ENCODE measurements at regions not wholly inside any gene's neighbourhood (a gene's known extent, or its start where the extent isn't known, plus 50 kb on each side); places are given as distances from the start of the nearest gene placed in this dataset.
"Not testable (repeated sequence)": the region's sequence is repeated elsewhere in the genome, so short reads cannot be mapped to it uniquely, and the experiment has no call there.

- H3K4ac ChIP-seq (ENCODE audit: low read depth in 1 of 2, low read length in 2 of 2); H2BK5ac ChIP-seq (ENCODE audit: low read depth, low read length, poor library complexity, severe bottlenecking); H3K23ac ChIP-seq (ENCODE audit: low read length in 2 of 2); H3K4me3 ChIP-seq (ENCODE audit: insufficient read depth in 1 of 2, low read depth in 1 of 2, low read length in 2 of 2); H3K18ac ChIP-seq (ENCODE audit: low read depth in 1 of 2, low read length in 2 of 2); H3K27me3 ChIP-seq (ENCODE audit: control insufficient read depth in 1 of 2, insufficient read depth in 1 of 2, low read length in 2 of 2); H3K14ac ChIP-seq (ENCODE audit: low read length in 2 of 2); H3K9me3 ChIP-seq (ENCODE audit: control insufficient read depth, low read length); DNase-seq; H4K91ac ChIP-seq (ENCODE audit: low read length); H3K9ac ChIP-seq (ENCODE audit: low read length); H3K4me2 ChIP-seq (ENCODE audit: low read length, poor library complexity, severe bottlenecking); H2BK120ac ChIP-seq (ENCODE audit: low read depth, low read length); H2AFZ ChIP-seq (ENCODE audit: low read depth, low read length); H2BK12ac ChIP-seq (ENCODE audit: low read length in 2 of 2); H2BK15ac ChIP-seq (ENCODE audit: low read depth, poor library complexity, severe bottlenecking): not testable (repeated sequence)
- Histone ChIP-seq H4K8ac (ENCODE audit: low read length) (peak overlapping the region; percentile 71), H3K27ac (ENCODE audit: low read length, poor library complexity, severe bottlenecking) (peak overlapping the region; percentile 98), H3K4me1 (ENCODE audit: control insufficient read depth, insufficient read depth, low read depth, low read length) (peaks cover 20% of the 10 kb centered on the region), H2AK5ac (ENCODE audit: low read length, severe bottlenecking) (peak overlapping the region; percentile 85), H3K79me1 (replicated peaks; ENCODE audit: low read length, poor library complexity, severe bottlenecking) (peaks cover 22% of the 10 kb centered on the region), H3K36me3 (ENCODE audit: control insufficient read depth in 1 of 2, insufficient read depth in 2 of 2, low read depth in 1 of 2, low read length in 2 of 2) (peaks cover 3 to 12% of the 10 kb centered on the region in 2 experiments)
- 78% methylated on average over 4 of the region's 4 CpGs for WGBS
Observed at GRCh38 chr20:19879874-19880255, 121.8 kb downstream of the RIN2 start.

DNA sequence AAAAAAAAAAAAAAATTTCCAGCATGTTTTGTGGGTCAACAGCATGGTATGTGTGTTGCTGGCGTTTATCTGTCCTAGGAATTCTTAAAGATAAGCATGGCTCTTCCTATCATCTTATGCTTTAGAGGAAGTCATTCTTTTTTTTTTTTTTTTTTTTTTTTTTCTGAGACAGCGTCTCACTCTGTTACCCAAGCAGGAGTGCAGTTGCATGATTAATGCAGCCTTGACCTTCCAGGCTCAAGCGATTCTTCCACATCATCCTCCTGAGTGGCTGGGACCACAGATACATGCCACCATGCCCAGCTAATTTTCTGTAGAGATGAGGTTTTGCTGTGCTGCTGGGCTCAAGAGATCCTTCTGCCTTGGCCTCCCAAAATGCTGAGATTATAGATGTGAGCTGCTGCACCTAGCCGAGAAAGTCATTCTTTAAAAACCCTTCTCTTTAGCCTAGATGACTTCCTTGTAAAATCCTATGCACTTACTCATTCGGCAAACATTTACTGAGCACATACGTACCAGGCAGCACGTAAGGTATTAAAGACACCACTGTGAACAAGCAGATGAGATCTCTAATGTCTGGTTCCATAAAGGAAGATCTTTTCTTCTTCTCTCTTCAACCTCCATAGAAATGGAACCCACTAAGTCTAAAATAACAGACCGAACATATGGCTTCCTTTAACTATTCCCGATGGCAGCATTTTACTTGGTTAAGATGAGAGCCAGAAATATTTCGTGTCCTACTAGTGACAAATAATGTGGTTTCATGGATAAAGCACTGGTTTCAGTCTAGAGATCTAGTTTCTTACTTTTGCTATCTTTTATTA lies 122.4 kb downstream of the RIN2 start:
- peak overlapping the region; percentile 98 for H3K27ac ChIP-seq (ENCODE audit: low read length, poor library complexity, severe bottlenecking)
- peak overlapping the region; percentile 44 for H3K4me2 ChIP-seq (ENCODE audit: low read length, poor library complexity, severe bottlenecking)
- peak overlapping the region; percentile 85 for H2AK5ac ChIP-seq (ENCODE audit: low read length, severe bottlenecking)
- peak overlapping the region; percentile 92 for H4K8ac ChIP-seq (ENCODE audit: low read length)
- H2BK5ac ChIP-seq (ENCODE audit: low read depth, low read length, poor library complexity, severe bottlenecking): peak overlapping the region; percentile 53
- no peak overlapping the region for H3K9ac ChIP-seq (ENCODE audit: low read length)
- H4K91ac ChIP-seq (ENCODE audit: low read length): no peak overlapping the region
- H3K36me3 ChIP-seq (ENCODE audit: control insufficient read depth in 1 of 2, insufficient read depth in 2 of 2, low read depth in 1 of 2, low read length in 2 of 2): peaks cover 3 to 12% of the 10 kb centered on the region in 2 experiments
- H3K18ac ChIP-seq (ENCODE audit: low read depth in 1 of 2, low read length in 2 of 2): peak overlapping the region; percentile 66 to 69
- H2BK15ac ChIP-seq (ENCODE audit: low read depth, poor library complexity, severe bottlenecking): no peak overlapping the region
- H3K4me3 ChIP-seq (ENCODE audit: insufficient read depth in 1 of 2, low read depth in 1 of 2, low read length in 2 of 2): no peak overlapping the region
- H3K4ac ChIP-seq (ENCODE audit: low read depth in 1 of 2, low read length in 2 of 2): peak overlapping the region in 1 of 2 experiments; percentile 40
- no peaks in the 10 kb centered on the region for H3K9me3 ChIP-seq (ENCODE audit: control insufficient read depth, low read length)
- no peaks in the 10 kb centered on the region for H3K27me3 ChIP-seq (ENCODE audit: control insufficient read depth in 1 of 2, insufficient read depth in 1 of 2, low read length in 2 of 2)
- no peak overlapping the region for H3K14ac ChIP-seq (ENCODE audit: low read length in 2 of 2)
- H3K79me1 ChIP-seq (replicated peaks; ENCODE audit: low read length, poor library complexity, severe bottlenecking): peaks cover 23% of the 10 kb centered on the region
- WGBS: 2% methylated on average over 5 of the region's 10 CpGs
- H3K4me1 ChIP-seq (ENCODE audit: control insufficient read depth, insufficient read depth, low read depth, low read length): peaks cover 21% of the 10 kb centered on the region
- peak overlapping the region in 1 of 2 experiments; percentile 96 for H2BK12ac ChIP-seq (ENCODE audit: low read length in 2 of 2)
- H3K23ac ChIP-seq (ENCODE audit: low read length in 2 of 2): no peak overlapping the region
- DNase-seq: peak; percentile 92
- no peak overlapping the region for H2AFZ ChIP-seq (ENCODE audit: low read depth, low read length)
- H2BK120ac ChIP-seq (ENCODE audit: low read depth, low read length): no peak overlapping the region

DNA sequence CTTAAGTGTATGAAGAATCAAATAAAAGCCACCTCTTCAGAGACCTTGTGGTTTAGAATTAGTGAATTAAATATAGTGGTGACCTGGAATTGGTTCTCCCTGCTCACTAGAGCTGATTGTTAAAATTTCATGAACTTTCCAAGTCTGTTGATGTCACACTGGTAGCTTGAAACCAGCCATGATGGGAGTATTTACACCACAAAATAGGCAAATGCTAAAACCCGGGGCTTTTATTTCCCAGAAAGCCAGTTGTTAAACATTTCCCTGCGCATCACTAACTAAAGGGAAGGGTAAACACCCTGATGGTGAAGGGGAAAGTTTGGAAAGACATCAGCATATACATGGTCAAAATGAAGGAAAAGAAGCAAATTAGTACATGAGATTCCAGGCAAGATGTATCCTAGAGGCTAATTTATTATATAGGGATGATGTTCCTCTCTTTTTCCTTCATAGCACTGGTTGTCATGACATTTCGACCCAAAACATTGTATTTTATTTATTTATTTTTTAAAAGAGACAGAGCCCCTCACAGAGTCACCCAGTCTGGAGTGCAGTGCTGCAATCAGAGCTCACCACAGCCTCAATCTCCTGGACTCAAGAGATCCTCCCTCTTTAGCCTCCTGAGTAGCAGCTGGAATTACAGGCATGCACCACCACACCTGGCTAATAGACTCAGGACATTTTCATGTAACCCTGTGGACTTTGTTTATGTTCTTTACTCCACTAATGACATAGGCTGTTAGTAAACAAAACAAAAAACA lies 123.2 kb downstream of the RIN2 start:
- H3K14ac ChIP-seq (ENCODE audit: low read length in 2 of 2): no peak overlapping the region
- H3K4me2 ChIP-seq (ENCODE audit: low read length, poor library complexity, severe bottlenecking): no peak overlapping the region
- peak; percentile 54 for DNase-seq
- no peak overlapping the region for H3K4me3 ChIP-seq (ENCODE audit: insufficient read depth in 1 of 2, low read depth in 1 of 2, low read length in 2 of 2)
- H2AK5ac ChIP-seq (ENCODE audit: low read length, severe bottlenecking): peak overlapping the region; percentile 98
- H2BK120ac ChIP-seq (ENCODE audit: low read depth, low read length): no peak overlapping the region
- peak overlapping the region; percentile 53 for H2BK5ac ChIP-seq (ENCODE audit: low read depth, low read length, poor library complexity, severe bottlenecking)
- peaks cover 3 to 12% of the 10 kb centered on the region in 2 experiments for H3K36me3 ChIP-seq (ENCODE audit: control insufficient read depth in 1 of 2, insufficient read depth in 2 of 2, low read depth in 1 of 2, low read length in 2 of 2)
- peaks cover 27% of the 10 kb centered on the region for H3K79me1 ChIP-seq (replicated peaks; ENCODE audit: low read length, poor library complexity, severe bottlenecking)
- no peak overlapping the region for H2AFZ ChIP-seq (ENCODE audit: low read depth, low read length)
- H2BK15ac ChIP-seq (ENCODE audit: low read depth, poor library complexity, severe bottlenecking): no peak overlapping the region
- peak overlapping the region in 1 of 2 experiments; percentile 92 for H2BK12ac ChIP-seq (ENCODE audit: low read length in 2 of 2)
- H4K91ac ChIP-seq (ENCODE audit: low read length): peak overlapping the region; percentile 74
- H3K9me3 ChIP-seq (ENCODE audit: control insufficient read depth, low read length): no peaks in the 10 kb centered on the region
- H3K4ac ChIP-seq (ENCODE audit: low read depth in 1 of 2, low read length in 2 of 2): no peak overlapping the region
- no peak overlapping the region for H4K8ac ChIP-seq (ENCODE audit: low read length)
- H3K27ac ChIP-seq (ENCODE audit: low read length, poor library complexity, severe bottlenecking): peak overlapping the region; percentile 98
- H3K23ac ChIP-seq (ENCODE audit: low read length in 2 of 2): no peak overlapping the region
- H3K9ac ChIP-seq (ENCODE audit: low read length): no peak overlapping the region
- no peaks in the 10 kb centered on the region for H3K27me3 ChIP-seq (ENCODE audit: control insufficient read depth in 1 of 2, insufficient read depth in 1 of 2, low read length in 2 of 2)
- peaks cover 23% of the 10 kb centered on the region for H3K4me1 ChIP-seq (ENCODE audit: control insufficient read depth, insufficient read depth, low read depth, low read length)
- peak overlapping the region in 1 of 2 experiments; percentile 68 for H3K18ac ChIP-seq (ENCODE audit: low read depth in 1 of 2, low read length in 2 of 2)
- WGBS: 100% methylated on average over 2 of the region's 3 CpGs

GRCh38 chr20:19881990-19882389 lies 123.9 kb downstream of the RIN2 start:
- Histone ChIP-seq H3K4me3 (ENCODE audit: insufficient read depth in 1 of 2, low read depth in 1 of 2, low read length in 2 of 2) (no peak overlapping the region), H3K14ac (ENCODE audit: low read length in 2 of 2) (no peak overlapping the region), H3K9ac (ENCODE audit: low read length) (no peak overlapping the region), H2BK5ac (ENCODE audit: low read depth, low read length, poor library complexity, severe bottlenecking) (no peak overlapping the region), H2BK12ac (ENCODE audit: low read length in 2 of 2) (no peak overlapping the region), H3K9me3 (ENCODE audit: control insufficient read depth, low read length) (no peaks in the 10 kb centered on the region), H3K27me3 (ENCODE audit: control insufficient read depth in 1 of 2, insufficient read depth in 1 of 2, low read length in 2 of 2) (no peaks in the 10 kb centered on the region), H3K23ac (ENCODE audit: low read length in 2 of 2) (no peak overlapping the region), H4K8ac (ENCODE audit: low read length) (no peak overlapping the region), H2AFZ (ENCODE audit: low read depth, low read length) (no peak overlapping the region), H4K91ac (ENCODE audit: low read length) (no peak overlapping the region), H2AK5ac (ENCODE audit: low read length, severe bottlenecking) (no peak overlapping the region), H3K36me3 (ENCODE audit: control insufficient read depth in 1 of 2, insufficient read depth in 2 of 2, low read depth in 1 of 2, low read length in 2 of 2) (peaks cover 3 to 12% of the 10 kb centered on the region in 2 experiments), H3K18ac (ENCODE audit: low read depth in 1 of 2, low read length in 2 of 2) (no peak overlapping the region), H3K27ac (ENCODE audit: low read length, poor library complexity, severe bottlenecking) (no peak overlapping the region), H3K4me2 (ENCODE audit: low read length, poor library complexity, severe bottlenecking) (no peak overlapping the region), H3K79me1 (replicated peaks; ENCODE audit: low read length, poor library complexity, severe bottlenecking) (peaks cover 27% of the 10 kb centered on the region), H2BK120ac (ENCODE audit: low read depth, low read length) (no peak overlapping the region), H2BK15ac (ENCODE audit: low read depth, poor library complexity, severe bottlenecking) (no peak overlapping the region), H3K4ac (ENCODE audit: low read depth in 1 of 2, low read length in 2 of 2) (no peak overlapping the region), H3K4me1 (ENCODE audit: control insufficient read depth, insufficient read depth, low read depth, low read length) (peaks cover 24% of the 10 kb centered on the region)
- WGBS: 70% methylated on average over 2 of the region's 3 CpGs
- DNase-seq: no peak
